ENCODE measurements at regions not wholly inside any gene's neighbourhood (a gene's known extent, or its start where the extent isn't known, plus 50 kb on each side); places are given as distances from the start of the nearest gene placed in this dataset.

GRCh38 chr10:89891006-89891535 is 189.7 kb downstream of the KIF20B start:
- Histone ChIP-seq H3K4me3 (no peak overlapping the region), H3K36me3 (ENCODE audit: control insufficient read depth in 4 of 4, insufficient read depth in 4 of 4, low read length in 4 of 4) (no peaks in the 10 kb centered on the region), H3K27me3 (ENCODE audit: control insufficient read depth in 3 of 3, insufficient read depth in 3 of 3, low read length in 2 of 3) (no peaks in the 10 kb centered on the region), H3K9me3 (ENCODE audit: control insufficient read depth in 4 of 4, insufficient read depth in 3 of 4, low read length in 3 of 4) (no peaks in the 10 kb centered on the region), H3K27ac (ENCODE audit: low read depth in 1 of 2, low read length in 1 of 2) (no peak overlapping the region), H3K4me1 (ENCODE audit: control insufficient read depth in 5 of 5, insufficient read depth in 5 of 5, low read length in 5 of 5) (no peaks in the 10 kb centered on the region), H3K9ac (ENCODE audit: insufficient read depth in 1 of 2, low read length in 2 of 2) (no peak overlapping the region)
- WGBS, 2 donors: 72 to 77% methylated on average over 2 of the region's 2 CpGs
- TF ChIP-seq CTCF (IDR thresholded peaks at IDR 0.05; ENCODE audit: control extremely low read depth, extremely low read depth): no peak
- DNase-seq: no peak
- no peak for ATAC-seq (ENCODE audit: insufficient read depth, low FRiP score)

- no peaks in the 10 kb centered on the region for H3K4me1 ChIP-seq (ENCODE audit: control insufficient read depth in 5 of 5, insufficient read depth in 5 of 5, low read length in 5 of 5)
- H3K36me3 ChIP-seq (ENCODE audit: control insufficient read depth in 4 of 4, insufficient read depth in 4 of 4, low read length in 4 of 4): no peaks in the 10 kb centered on the region
- no peak overlapping the region for H3K9ac ChIP-seq (ENCODE audit: insufficient read depth in 1 of 2, low read length in 2 of 2)
- no peak overlapping the region for H3K27ac ChIP-seq (ENCODE audit: low read depth in 1 of 2, low read length in 1 of 2)
- H3K4me3 ChIP-seq: no peak overlapping the region
- DNase-seq: no peak
- ATAC-seq (ENCODE audit: insufficient read depth, low FRiP score): no peak
- WGBS, 2 donors: 96 to 100% methylated on average over 1 of the region's 1 CpG
- no peak for TF ChIP-seq CTCF (IDR thresholded peaks at IDR 0.05; ENCODE audit: control extremely low read depth, extremely low read depth)
- H3K9me3 ChIP-seq (ENCODE audit: control insufficient read depth in 4 of 4, insufficient read depth in 3 of 4, low read length in 3 of 4): peaks cover 0 to 2% (median 0%) of the 10 kb centered on the region in 4 donors
- H3K27me3 ChIP-seq (ENCODE audit: control insufficient read depth in 3 of 3, insufficient read depth in 3 of 3, low read length in 2 of 3): no peaks in the 10 kb centered on the region
These were observed 192.7 kb downstream of the KIF20B start for GRCh38 chr10:89894051-89894450.

GRCh38 chr10:89900554-89900953 is 199.2 kb downstream of the KIF20B start:
- no peak for ATAC-seq (ENCODE audit: insufficient read depth, low FRiP score)
- Histone ChIP-seq H3K36me3 (ENCODE audit: control insufficient read depth in 4 of 4, insufficient read depth in 4 of 4, low read length in 4 of 4) (no peaks in the 10 kb centered on the region), H3K4me3 (no peak overlapping the region), H3K27ac (ENCODE audit: low read depth in 1 of 2, low read length in 1 of 2) (no peak overlapping the region), H3K27me3 (ENCODE audit: control insufficient read depth in 3 of 3, insufficient read depth in 3 of 3, low read length in 2 of 3) (no peaks in the 10 kb centered on the region), H3K4me1 (ENCODE audit: control insufficient read depth in 5 of 5, insufficient read depth in 5 of 5, low read length in 5 of 5) (no peaks in the 10 kb centered on the region), H3K9ac (ENCODE audit: insufficient read depth in 1 of 2, low read length in 2 of 2) (no peak overlapping the region), H3K9me3 (ENCODE audit: control insufficient read depth in 4 of 4, insufficient read depth in 3 of 4, low read length in 3 of 4) (peaks cover 0 to 2% (median 0%) of the 10 kb centered on the region in 4 donors)
- TF ChIP-seq CTCF (IDR thresholded peaks at IDR 0.05; ENCODE audit: control extremely low read depth, extremely low read depth): no peak
- no peak for DNase-seq
- WGBS, 2 donors: 92 to 95% methylated on average over 1 of the region's 1 CpG

- Histone ChIP-seq H3K4me1 (ENCODE audit: control insufficient read depth in 5 of 5, insufficient read depth in 5 of 5, low read length in 5 of 5) (no peaks in the 10 kb centered on the region), H3K27ac (ENCODE audit: low read depth in 1 of 2, low read length in 1 of 2) (no peak overlapping the region), H3K9ac (ENCODE audit: insufficient read depth in 1 of 2, low read length in 2 of 2) (no peak overlapping the region), H3K36me3 (ENCODE audit: control insufficient read depth in 4 of 4, insufficient read depth in 4 of 4, low read length in 4 of 4) (no peaks in the 10 kb centered on the region), H3K27me3 (ENCODE audit: control insufficient read depth in 3 of 3, insufficient read depth in 3 of 3, low read length in 2 of 3) (no peaks in the 10 kb centered on the region), H3K4me3 (no peak overlapping the region), H3K9me3 (ENCODE audit: control insufficient read depth in 4 of 4, insufficient read depth in 3 of 4, low read length in 3 of 4) (peaks cover 0 to 2% (median 0%) of the 10 kb centered on the region in 4 donors)
- ATAC-seq (ENCODE audit: insufficient read depth, low FRiP score): no peak
- DNase-seq: no peak
- no peak for TF ChIP-seq CTCF (IDR thresholded peaks at IDR 0.05; ENCODE audit: control extremely low read depth, extremely low read depth)
- 92 to 96% methylated on average over 1 of the region's 1 CpG for WGBS, 2 donors
These were observed 200.5 kb downstream of the KIF20B start for GRCh38 chr10:89901895-89902294.
